ENCODE measurements at regions not wholly inside any gene's neighbourhood (a gene's known extent, or its start where the extent isn't known, plus 50 kb on each side); places are given as distances from the start of the nearest gene placed in this dataset.

GRCh38 chr17:52235516-52235915 is 77.0 kb upstream of the CA10 start:
- no peaks in the 10 kb centered on the region for H3K9me1 ChIP-seq (ENCODE audit: insufficient read depth, low read length)
- no peaks in the 10 kb centered on the region for H3K27me3 ChIP-seq (ENCODE audit: control insufficient read depth, insufficient read depth, low read length)
- H4K5ac ChIP-seq (ENCODE audit: low read depth, low read length): no peak overlapping the region
- TF ChIP-seq MAFK (IDR thresholded peaks at IDR 0.05; ENCODE audit: low read depth, low read length) (no peak), RAD21 (IDR thresholded peaks at IDR 0.05; ENCODE audit: low read length) (no peak), NFE2L2 (IDR thresholded peaks at IDR 0.05; ENCODE audit: low read depth, low read length) (no peak)
- in situ Hi-C loops (cut with MboI; ENCODE audit: low sequenced_read_pairs) (no loop called here), dilution Hi-C loops (cut with HindIII; ENCODE audit: low sequenced_read_pairs, unreplicated experiment) (no loop called here), intact Hi-C loops (cut with micrococcal nuclease) (no loop called here)
- no peak overlapping the region for H2AK5ac ChIP-seq (ENCODE audit: low read depth, low read length)
- H3K4me1 ChIP-seq (ENCODE audit: control insufficient read depth, insufficient read depth, low read length): no peaks in the 10 kb centered on the region
- no peak overlapping the region for H3K56ac ChIP-seq (ENCODE audit: extremely low read depth, insufficient read depth, low read length)
- H2BK20ac ChIP-seq (ENCODE audit: low read depth, low read length): no peak overlapping the region
- no peak overlapping the region for H2BK15ac ChIP-seq (ENCODE audit: low read depth, low read length)
- BruUV-seq (replicated peaks): no TSS peak
- ChIA-PET CTCF (no interaction called here), POLR2A (ENCODE audit: unreplicated experiment) (no interaction called here)
- H3K4me2 ChIP-seq (ENCODE audit: low read depth, low read length): no peak overlapping the region
- no peak overlapping the region for H4K91ac ChIP-seq (ENCODE audit: insufficient read depth, low read depth, low read length)
- H4K20me1 ChIP-seq (ENCODE audit: insufficient read depth, low read length): no peaks in the 10 kb centered on the region
- no peak overlapping the region for H3K14ac ChIP-seq (replicated peaks; ENCODE audit: low read depth, low read length)
- H3K9me3 ChIP-seq (ENCODE audit: control insufficient read depth, insufficient read depth, low read length): peaks cover 6% of the 10 kb centered on the region
- no peak overlapping the region for H3K23ac ChIP-seq (ENCODE audit: low read depth, low read length)
- H3K18ac ChIP-seq (ENCODE audit: low read depth, low read length): no peak overlapping the region
- H3K27ac ChIP-seq (ENCODE audit: insufficient read depth, low read length): no peak overlapping the region
- ATAC-seq (ENCODE audit: low read depth) (no peak), DNase-seq (no peak)
- H4K8ac ChIP-seq (ENCODE audit: low read depth in 2 of 2, low read length in 2 of 2): no peak overlapping the region
- no peak overlapping the region for H3K4me3 ChIP-seq (ENCODE audit: insufficient read depth, low read depth, low read length)
- H2BK5ac ChIP-seq (ENCODE audit: low read depth, low read length, poor library complexity, severe bottlenecking): no peak overlapping the region
- no peak overlapping the region for H2BK120ac ChIP-seq (ENCODE audit: low read depth, low read length)
- H3K36me3 ChIP-seq (ENCODE audit: control insufficient read depth, insufficient read depth, low read length): no peaks in the 10 kb centered on the region
- H3K79me1 ChIP-seq (ENCODE audit: low read depth in 1 of 2, low read length in 2 of 2): no peaks in the 10 kb centered on the region
- no peak overlapping the region for H3K9ac ChIP-seq (ENCODE audit: low read depth, low read length)
- H2AK9ac ChIP-seq (replicated peaks; ENCODE audit: low read depth, low read length, poor library complexity): no peak overlapping the region
- H3K4ac ChIP-seq (ENCODE audit: low read depth, low read length): no peak overlapping the region
- WGBS, 2 experiments (ENCODE audit: extremely low coverage in 2 of 2, insufficient read length in 1 of 2): no CpG with 5 or more reads among the region's 1 CpG
- no peak overlapping the region for H2AFZ ChIP-seq (replicated peaks; ENCODE audit: low read length, poor library complexity)

Measured in IMR-90 (cell line).